ENCODE measurements at regions not wholly inside any gene's neighbourhood (a gene's known extent, or its start where the extent isn't known, plus 50 kb on each side); places are given as distances from the start of the nearest gene placed in this dataset.

DNA sequence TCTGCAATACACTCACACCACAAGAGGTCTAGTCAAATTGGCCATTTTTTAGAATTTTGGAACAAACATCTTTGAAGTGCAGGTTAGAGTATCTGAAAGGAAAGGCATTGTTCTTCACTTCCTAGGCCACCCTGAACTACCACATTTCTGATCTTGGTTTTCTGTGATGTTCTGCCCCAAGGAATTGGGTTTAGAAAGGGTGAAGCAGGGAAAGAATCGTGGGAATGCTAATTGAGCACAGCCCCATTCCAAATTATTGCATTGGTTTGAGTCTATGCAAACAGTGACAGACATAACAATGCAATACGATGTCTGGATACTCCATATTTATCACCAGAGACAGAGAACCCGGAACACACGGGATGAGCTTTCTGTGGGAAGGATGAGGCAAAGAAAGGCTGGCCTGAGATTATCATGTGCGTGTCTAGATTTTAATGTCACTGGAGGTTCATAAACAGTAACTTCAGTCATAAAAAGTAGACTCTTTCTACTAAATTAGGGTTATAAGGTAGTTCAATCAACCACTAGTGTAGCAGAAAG is 195.3 kb upstream of the BLID start:
- DNase-seq = no peak

DNA sequence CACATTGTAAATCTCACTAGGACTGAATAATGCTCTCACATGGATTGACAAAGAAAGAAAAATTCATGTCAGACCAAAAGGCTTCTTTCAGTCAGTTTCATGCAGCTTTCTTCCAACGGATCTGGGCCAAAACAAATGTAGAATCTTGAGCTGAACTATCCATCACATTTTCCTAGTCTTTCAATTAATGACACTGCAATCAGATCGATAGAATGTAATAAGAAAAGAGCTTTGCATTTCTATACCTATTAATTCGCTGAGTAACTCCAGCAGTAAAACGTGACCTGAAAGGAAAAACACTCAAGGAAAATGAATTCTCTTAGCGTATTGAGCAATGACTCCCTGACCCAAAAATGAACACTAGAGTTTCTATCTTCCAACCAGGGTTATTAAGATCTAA is 194.8 kb upstream of the BLID start:
- DNase-seq = no peak

DNA sequence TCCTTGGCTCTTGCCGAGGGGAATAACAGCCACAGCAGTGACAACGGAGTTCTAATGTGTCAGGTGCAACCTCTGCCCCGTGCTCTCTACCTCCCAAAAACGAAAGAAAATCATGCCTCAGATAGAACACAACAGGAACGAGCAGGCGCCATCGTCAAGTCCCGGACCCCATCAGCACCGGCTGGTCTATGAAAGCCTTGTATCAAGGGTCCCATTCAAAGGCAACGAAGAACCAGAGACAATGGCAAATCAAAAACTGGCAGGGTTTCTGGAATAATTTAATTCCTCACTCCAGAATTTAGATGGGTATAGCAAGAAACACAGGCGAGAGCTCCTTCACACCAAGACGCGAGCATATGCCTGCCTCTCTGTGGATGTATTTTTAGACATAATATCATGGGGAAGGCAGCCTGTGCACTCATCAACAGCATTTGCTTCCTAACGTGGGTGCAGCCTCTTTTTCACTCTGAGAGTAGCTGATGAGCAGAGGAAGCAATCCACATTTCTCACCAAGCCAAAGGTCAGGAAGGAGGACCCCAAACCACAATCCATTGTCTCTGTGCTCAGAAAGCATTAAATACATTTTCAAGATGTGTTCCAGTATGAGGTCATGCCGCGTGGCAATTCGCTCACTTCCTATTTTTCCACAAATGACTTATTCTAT is 193.4 kb upstream of the BLID start:
- DNase-seq = no peak

DNA sequence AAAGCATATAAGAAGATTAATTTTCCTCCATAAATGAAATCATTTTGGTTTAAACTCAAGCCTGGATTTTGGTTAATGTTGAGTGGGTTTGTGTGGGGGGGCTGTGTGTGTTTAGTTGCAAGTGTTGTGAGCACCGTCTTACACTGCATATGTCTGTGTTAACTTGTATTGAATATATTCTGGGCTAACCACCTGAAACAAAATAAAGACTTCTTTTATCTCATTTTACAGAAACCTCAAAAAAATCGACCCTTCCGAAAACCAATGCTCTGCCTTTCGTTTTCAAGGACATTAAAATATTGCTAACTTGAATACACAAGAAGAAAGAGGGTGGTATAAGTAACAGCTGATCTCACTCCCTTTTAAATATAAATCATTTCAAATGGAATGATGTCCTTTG is 192.2 kb upstream of the BLID start:
- DNase-seq = no peak

DNA sequence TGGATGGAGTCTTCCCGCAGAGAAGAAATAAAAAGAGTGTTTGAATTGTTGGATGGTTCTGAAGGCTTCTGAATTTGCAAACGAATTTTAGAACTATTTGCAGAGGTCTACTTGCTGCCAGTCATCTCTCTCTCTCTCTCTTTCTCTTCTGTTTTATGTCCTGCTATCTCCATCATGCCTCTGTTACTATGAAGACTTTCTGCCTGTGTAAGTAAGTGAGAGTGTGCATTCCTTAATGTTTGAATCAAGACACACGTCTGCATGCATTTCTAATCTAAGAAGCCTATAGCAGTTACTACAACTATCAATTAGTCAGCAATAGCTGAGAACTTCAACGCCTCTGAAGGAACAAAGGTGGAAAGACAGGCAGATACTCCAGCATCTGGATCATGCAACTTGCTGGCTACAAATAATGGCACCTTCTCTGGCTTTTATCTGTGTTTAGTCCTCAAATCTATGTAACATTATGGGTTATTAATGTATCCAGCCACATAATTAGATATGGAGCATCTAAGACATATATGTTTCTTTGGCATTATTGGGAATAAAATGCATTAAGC is 191.5 kb upstream of the BLID start:
- DNase-seq = no peak

DNA sequence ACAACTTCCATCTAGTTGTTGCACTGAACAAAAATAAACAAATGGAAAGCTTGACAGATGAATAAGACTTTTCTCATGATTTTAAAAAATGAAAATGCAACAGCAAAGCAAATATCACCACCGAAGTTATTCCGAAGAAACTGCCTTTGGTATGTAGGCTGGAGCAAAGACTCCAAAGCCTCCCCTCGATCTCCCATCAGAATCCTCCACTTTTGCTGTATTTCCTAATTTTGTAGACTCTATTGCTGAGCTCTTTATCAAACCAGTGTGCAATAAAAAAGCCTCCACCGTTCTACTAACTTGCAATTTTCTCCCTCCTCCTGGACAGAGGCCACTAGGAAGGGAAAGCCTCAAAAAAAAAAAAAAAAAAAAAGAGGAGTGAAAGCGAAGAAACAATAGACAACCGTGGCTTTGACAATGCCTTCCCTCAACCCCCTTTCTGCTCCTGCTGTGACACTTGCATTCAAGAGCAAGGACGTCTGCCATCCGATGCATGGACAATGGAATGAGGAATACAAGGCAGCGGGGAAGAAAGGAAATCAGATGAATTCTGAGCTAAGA is 190.9 kb upstream of the BLID start:
- no peak for DNase-seq

DNA sequence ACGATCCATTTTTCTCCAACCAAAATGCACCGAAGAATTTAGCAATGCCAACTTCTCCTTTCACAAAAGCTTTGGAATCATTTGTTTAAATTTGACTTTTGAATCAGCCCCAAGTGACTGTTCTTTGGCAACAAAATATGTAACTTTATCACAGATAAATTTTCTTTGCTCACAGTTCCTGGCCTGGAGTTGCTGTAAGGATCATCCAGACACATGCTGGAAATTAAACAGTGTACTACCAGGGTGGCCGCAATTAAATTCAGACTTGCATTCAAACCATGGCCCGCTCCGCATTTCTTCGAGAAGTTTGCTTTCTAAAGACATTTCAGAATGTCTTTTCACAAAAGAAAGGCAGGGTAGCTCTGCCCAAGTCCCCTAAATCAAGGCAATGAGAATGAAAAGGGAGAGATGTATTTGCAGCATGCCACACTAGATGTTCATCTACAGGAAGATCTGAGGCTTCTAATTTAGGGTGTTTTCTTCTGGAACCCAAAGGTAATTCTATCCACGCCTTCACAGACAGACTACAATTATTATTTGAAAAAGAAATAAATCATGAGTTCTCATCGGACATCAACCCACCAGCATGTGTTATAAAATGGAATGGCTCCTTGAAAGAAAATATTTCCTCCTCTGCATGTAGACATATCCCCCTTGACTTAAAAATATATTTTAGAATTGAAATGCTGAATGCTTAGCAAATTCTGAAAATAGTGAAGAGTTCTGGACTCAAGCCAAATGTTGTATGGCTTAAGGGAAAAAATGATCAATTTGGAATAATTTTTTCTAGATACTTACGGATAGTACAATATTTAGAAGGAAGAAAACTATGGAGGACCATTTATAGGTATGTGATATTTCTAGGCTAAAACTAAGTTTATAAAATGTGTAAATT is 189.7 kb upstream of the BLID start:
- DNase-seq = no peak

- no peak for DNase-seq
Observed at GRCh38 chr11:122304973-122305372, 189.0 kb upstream of the BLID start.

- DNase-seq = no peak
Observed at GRCh38 chr11:122304306-122304705, 188.3 kb upstream of the BLID start.

DNA sequence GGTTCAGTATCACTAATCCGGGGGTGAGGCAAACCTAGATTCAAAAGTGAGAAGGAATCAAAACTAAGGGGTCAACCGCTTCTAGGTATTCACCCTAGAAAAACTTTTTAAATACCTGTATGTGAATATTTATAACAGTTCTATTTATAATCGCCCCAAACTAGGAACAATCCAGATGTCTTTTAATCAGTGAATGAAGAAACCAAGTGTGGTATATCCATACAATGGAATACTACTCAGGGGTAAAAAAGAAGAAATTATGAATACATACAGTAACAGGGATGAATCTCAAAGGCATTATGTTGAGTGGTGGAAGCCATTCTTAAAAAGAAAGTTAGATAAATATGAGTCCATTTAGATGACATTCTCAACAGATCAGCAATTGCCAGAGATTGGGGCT is 178.0 kb upstream of the BLID start:
- no peak for DNase-seq

DNA sequence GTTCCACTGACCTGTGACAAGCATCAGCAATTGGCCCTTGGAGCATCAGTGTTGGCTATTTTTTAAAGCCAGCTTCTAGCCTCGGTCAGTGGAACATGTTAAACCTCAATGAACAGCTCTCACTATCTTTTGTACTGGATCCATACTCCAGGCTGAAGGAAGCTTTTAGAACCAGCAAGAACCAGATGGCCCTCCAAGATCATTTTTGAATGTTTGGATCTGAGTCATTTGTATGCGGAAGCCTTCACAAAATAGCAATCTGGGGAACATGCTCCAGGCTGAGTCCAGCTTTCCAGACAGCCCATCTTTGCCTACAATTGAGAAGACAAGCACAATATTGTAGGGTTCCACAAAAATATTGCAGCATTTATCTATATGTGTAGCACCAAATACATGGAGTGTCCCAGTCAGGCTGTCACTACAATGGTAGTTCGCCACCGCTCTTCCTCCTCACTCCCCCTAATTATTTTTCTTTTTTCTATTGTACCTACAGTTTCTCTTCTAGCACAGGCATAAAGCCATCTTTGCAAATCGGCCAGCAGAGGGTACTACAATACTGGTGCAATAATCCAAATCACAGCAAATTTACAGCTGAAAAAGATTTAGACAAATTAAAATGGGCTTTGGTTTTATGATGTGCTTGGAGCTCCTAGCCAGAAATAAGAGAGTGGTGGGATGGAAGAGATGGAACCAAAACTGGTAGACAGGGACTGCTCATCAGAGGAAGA is 177.4 kb upstream of the BLID start:
- DNase-seq = no peak

DNA sequence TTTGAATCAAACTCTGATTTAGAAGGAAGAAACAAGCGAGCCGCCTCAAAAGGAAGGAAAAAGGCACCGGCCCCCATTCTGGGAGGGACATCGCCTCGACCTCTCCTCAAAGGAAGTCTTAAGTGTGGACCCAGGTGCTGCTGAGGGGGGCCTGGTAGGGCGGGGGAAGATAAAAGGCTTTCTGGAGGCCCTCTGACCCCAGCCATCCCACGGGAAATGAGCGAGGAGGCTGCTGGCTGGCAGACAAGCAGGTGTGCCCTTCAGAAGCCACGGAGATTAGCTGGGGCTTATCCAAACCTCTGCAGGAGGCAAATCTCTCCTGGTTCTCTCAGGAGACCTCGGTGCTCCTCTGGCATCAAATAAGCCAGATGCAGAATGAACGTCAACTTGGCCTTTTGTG is 171.4 kb upstream of the BLID start:
- no peak for DNase-seq

GRCh38 chr11:122285070-122285988 is 169.3 kb upstream of the BLID start:
- no peak for DNase-seq

GRCh38 chr11:122280870-122281269 is 164.9 kb upstream of the BLID start:
- DNase-seq = no peak

- DNase-seq = no peak
Observed at GRCh38 chr11:122279194-122279593, 163.2 kb upstream of the BLID start.

DNA sequence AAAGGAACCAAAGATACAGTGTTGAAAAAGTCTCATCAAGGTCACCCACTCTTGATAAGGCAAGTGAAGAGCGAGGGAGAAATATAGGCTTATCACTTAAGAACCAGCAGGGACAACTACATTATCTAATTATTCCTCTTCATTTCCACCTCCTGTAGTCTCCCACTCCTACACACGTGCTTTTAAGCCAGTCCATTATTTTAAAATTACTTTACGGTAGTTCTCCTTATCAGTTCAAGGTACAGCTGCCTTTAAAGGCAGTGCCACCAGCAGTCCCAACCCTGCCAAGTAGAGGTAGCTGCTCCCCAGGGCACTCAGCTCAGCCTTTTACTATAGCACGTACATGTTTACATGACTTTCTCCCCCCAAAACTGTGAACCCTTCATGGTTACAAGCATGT is 161.5 kb upstream of the BLID start:
- no peak for DNase-seq

DNA sequence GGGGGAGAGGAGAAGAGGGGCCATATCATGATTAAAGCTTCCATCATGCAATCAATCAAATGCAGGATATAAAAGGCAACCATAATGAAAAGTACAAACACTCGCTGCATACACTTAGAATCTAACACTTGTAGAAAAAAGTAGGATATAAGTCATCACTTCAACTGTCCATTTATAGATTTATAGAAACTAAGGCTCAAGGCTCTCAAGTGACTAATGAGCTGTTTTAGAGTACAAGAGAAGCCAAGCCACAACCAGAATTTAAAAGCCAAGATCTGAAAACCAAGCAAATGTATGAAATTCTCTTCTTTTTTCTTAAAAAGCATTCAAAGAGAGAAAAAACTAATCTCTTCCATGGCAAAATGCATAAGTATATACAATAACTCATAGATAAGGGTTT is 160.2 kb upstream of the BLID start:
- no peak for DNase-seq

DNA sequence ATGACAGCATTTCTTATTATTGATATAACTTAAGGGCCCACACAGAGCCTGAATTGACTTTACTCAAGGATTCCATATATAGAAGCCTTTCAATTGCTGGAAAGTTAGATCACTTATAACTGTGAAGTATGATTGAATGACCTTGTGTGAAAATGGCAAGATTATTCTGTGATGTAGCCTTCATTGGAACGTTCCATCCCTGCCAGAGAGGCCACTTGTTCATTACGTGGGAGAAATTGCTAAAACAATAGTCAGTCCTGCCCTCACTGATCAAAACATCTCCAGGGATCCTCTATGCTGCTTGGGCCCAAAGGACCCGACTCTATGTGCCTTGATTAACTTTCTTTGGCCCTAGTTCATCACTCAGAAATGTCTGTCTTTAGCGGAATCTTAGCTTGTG is 159.5 kb upstream of the BLID start:
- DNase-seq = no peak

DNA sequence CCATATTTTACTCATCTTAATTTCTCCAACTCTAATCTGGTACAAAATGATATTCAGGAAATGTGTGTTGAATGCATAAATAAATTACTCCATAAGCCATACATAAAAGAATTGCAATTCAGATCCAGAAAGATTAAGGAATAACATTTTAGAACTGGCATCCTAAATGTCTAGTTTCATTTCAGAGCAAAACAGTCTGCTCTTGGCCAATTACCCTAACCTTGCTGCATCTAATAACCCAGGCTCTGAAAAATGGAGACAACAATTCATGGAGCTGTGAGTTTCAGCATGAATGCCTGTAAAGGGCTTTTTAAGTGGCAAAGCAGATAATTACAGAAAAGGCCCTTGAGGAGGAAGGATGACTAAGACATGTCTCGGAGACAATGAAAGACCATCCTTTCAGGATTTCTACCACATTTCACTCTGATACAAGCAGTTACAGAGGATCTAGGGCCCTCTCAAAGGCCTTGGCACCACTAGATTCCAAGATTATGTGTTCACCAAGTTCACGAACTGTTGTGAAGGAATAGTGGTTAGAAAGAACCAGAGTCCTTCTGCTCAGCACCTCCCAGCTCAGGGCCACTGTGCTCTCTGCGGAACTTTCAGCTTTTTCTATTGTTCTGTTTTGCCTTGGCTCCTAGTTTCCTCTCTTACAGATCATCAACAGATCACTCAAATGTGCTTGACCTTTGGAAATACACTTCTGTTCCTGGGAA is 157.6 kb upstream of the BLID start:
- DNase-seq = no peak

DNA sequence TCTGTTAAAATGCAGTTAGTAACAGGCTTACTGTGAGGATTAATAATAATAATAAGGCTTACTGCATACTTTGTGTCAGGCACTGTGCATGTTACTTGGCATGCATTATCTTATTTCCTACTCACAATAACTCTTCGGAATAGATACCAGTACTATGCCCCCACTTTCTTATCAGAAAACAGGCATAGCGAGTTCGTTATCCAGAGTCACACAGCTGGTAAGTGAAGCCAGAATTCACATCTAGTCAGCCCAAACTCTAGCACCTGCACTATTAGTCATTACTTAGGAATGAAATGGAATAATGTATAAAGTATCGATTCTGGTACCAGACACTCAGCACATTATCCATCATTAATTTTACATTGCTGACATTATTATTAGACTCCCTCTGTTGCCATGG is 155.7 kb upstream of the BLID start:
- DNase-seq = no peak

DNA sequence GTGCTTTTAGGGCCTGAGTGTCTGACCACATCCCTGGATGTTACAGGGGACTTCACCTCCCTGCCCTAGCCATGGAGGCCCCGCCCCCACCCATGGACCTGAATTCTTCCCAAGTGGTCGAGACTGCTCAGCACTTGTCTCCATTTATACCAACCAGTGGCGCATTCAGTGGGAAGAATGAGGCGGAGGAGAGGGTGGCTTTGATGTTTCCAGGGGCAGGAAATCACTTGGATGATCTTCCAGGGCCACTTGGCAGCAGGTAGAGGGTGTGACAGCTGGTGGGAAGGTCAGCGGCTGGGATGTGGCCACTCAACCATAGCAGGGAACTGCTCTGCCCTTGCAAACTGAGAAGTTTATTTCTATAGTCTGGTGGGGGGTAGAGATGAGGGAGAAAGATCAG is 155.1 kb upstream of the BLID start:
- DNase-seq = no peak
